GM23338 (cell line): ENCODE measurements at regions not wholly inside any gene's neighbourhood (a gene's known extent, or its start where the extent isn't known, plus 50 kb on each side); places are given as distances from the start of the nearest gene placed in this dataset.

Experiments used
- ATAC-seq: fragments of 200-7000 bp; cut with Tn5 transposase; 3 replicates; pipeline ENCODE4 v1.9.1; 2020
- DNase-seq: peaks from one replicate; pipeline ENCODE4 v3.0.0-alpha.2; 2015; ENCODE audit warnings: low spot score
- H2AFZ ChIP-seq: fragments of 200-600 bp; sonication (generic); 2 replicates; pipeline ENCODE4 v1.8.0; 2016; ENCODE audit warnings: antibody characterized with exemption, mild to moderate bottlenecking, moderate library complexity
- H3F3A ChIP-seq: fragments of 200-600 bp; sonication (generic); replicated peaks from 2 replicates; pipeline ENCODE4 v1.8.0; 2017; ENCODE audit warnings: antibody characterized with exemption, mixed run types, low read depth
- H3K27ac ChIP-seq: fragments of 200-600 bp; sonication (generic); 2 replicates; pipeline ENCODE4 v1.6.1; 2016; ENCODE audit warnings: low read depth
- H3K27me3 ChIP-seq: fragments of 200-600 bp; sonication (generic); 2 replicates; pipeline ENCODE4 v1.8.0; 2016; ENCODE audit warnings: mild to moderate bottlenecking, mixed run types, moderate library complexity; ENCODE audit not compliant: insufficient read depth
- H3K36me3 ChIP-seq: fragments of 200-600 bp; sonication (generic); 2 replicates; pipeline ENCODE4 v1.8.0; 2016; ENCODE audit warnings: mild to moderate bottlenecking; ENCODE audit not compliant: insufficient read depth
- H3K4me1 ChIP-seq: fragments of 200-600 bp; sonication (generic); 2 replicates; pipeline ENCODE4 v1.8.0; 2016; ENCODE audit warnings: mild to moderate bottlenecking, moderate library complexity; ENCODE audit not compliant: insufficient read depth
- H3K4me2 ChIP-seq: fragments of 200-600 bp; sonication (generic); 2 replicates; pipeline ENCODE4 v1.7.1; 2017; ENCODE audit warnings: mixed run types
- H3K4me3 ChIP-seq: fragments of 200-600 bp; sonication (generic); 2 replicates; pipeline ENCODE4 v1.6.1; 2016; ENCODE audit warnings: mixed run types
- H3K79me2 ChIP-seq: fragments of 200-600 bp; sonication (generic); replicated peaks from 2 replicates; pipeline ENCODE4 v1.8.0; 2017; ENCODE audit warnings: mild to moderate bottlenecking; ENCODE audit not compliant: insufficient read depth
- H3K9me2 ChIP-seq: fragments of 200-600 bp; sonication (generic); 2 replicates; pipeline ENCODE4 v1.8.0; 2017; ENCODE audit not compliant: insufficient read depth
- H4K20me1 ChIP-seq: fragments of 200-600 bp; sonication (generic); replicated peaks from 2 replicates; pipeline ENCODE4 v1.8.0; 2017; ENCODE audit warnings: mild to moderate bottlenecking; ENCODE audit not compliant: insufficient read depth
- H3K27ac Mint-ChIP-seq: 2 replicates; pipeline ENCODE4 v1.8.0; 2020; ENCODE audit warnings: inconsistent platforms, mild to moderate bottlenecking, moderate library complexity, mixed read lengths
- H3K27me3 Mint-ChIP-seq: 3 replicates; pipeline ENCODE4 v1.8.0; 2022; ENCODE audit warnings: low read depth, mild to moderate bottlenecking, moderate library complexity, mixed read lengths, inconsistent platforms; ENCODE audit not compliant: insufficient read depth, poor library complexity
- H3K36me3 Mint-ChIP-seq: 3 replicates; pipeline ENCODE4 v1.8.0; 2021; ENCODE audit warnings: low read depth, mild to moderate bottlenecking, inconsistent platforms, moderate library complexity, mixed read lengths
- H3K4me1 Mint-ChIP-seq: 3 replicates; pipeline ENCODE4 v1.8.0; 2020; ENCODE audit warnings: mild to moderate bottlenecking, inconsistent platforms, mixed read lengths
- H3K4me3 Mint-ChIP-seq: 3 replicates; pipeline ENCODE4 v1.8.0; 2021; ENCODE audit warnings: moderate library complexity, mild to moderate bottlenecking, inconsistent platforms, mixed read lengths
- H3K9me3 Mint-ChIP-seq: 3 replicates; pipeline ENCODE4 v1.8.0; 2020; ENCODE audit warnings: moderate library complexity, mild to moderate bottlenecking, inconsistent platforms, mixed read lengths
- CREB1 ChIP-seq: fragments of 250-450 bp; sonication (Bioruptor Pico); IDR thresholded peaks from 2 replicates; pipeline ENCODE4 v1.5.0; 2020; ENCODE audit warnings: low read depth, mild to moderate bottlenecking, moderate library complexity
- CTCF ChIP-seq, 2 experiments: fragments of 200-600 bp in 1 of 2; sonication (generic) in 1 of 2; conservative IDR thresholded peaks; 2 replicates each; pipeline versions ENCODE4 v1.5.1 to v1.6.1; 2016 to 2017; ENCODE audit warnings: antibody characterized with exemption in 2 of 2, low read depth in 2 of 2, mild to moderate bottlenecking in 2 of 2, moderate library complexity in 1 of 2
- ETS1 ChIP-seq: IDR thresholded peaks from 2 replicates; pipeline ENCODE4 v1.6.1; 2016; ENCODE audit warnings: antibody characterized with exemption
- EZH2 ChIP-seq: fragments of 200-600 bp; sonication (generic); IDR thresholded peaks from one replicate; pipeline ENCODE4 v1.8.0; 2017; ENCODE audit warnings: antibody characterized with exemption, mild to moderate bottlenecking, low read depth; ENCODE audit not compliant: unreplicated experiment
- EZH2phosphoT487 ChIP-seq: fragments of 200-600 bp; sonication (generic); IDR thresholded peaks from one replicate; pipeline ENCODE4 v1.8.1; 2018; ENCODE audit warnings: antibody characterized with exemption; ENCODE audit not compliant: unreplicated experiment
- JUNB ChIP-seq: IDR thresholded peaks from one replicate; pipeline ENCODE4 v1.6.1; 2016; ENCODE audit warnings: antibody characterized with exemption; ENCODE audit not compliant: unreplicated experiment
- NANOG ChIP-seq: IDR thresholded peaks from 2 replicates; pipeline ENCODE4 v1.6.1; 2016; ENCODE audit warnings: antibody characterized with exemption, borderline replicate concordance
- POLR2AphosphoS5 ChIP-seq: IDR thresholded peaks from 2 replicates; pipeline ENCODE4 v1.6.1; 2016; ENCODE audit warnings: antibody characterized with exemption, low read depth
- REST ChIP-seq: IDR thresholded peaks from one replicate; pipeline ENCODE4 v1.6.1; 2018; ENCODE audit warnings: antibody characterized with exemption; ENCODE audit not compliant: unreplicated experiment
- STAT1 ChIP-seq: IDR thresholded peaks from one replicate; pipeline ENCODE4 v1.6.1; 2016; ENCODE audit warnings: antibody characterized with exemption; ENCODE audit not compliant: unreplicated experiment
- ZNF114 ChIP-seq: fragments of 250-450 bp; sonication (Bioruptor Pico); IDR thresholded peaks from 2 replicates; pipeline ENCODE4 v1.5.0; 2020; ENCODE audit warnings: mild to moderate bottlenecking, moderate library complexity
- ZNF331 ChIP-seq: fragments of 250-450 bp; sonication (Bioruptor Pico); IDR thresholded peaks from 2 replicates; pipeline ENCODE4 v1.5.0; 2020; ENCODE audit warnings: low read depth, mild to moderate bottlenecking, moderate library complexity
- TF ChIP-seq, protein P1 (sequence below): fragments of 250-450 bp; sonication (Bioruptor Pico); IDR thresholded peaks from 2 replicates; pipeline ENCODE4 v1.5.0; 2020; ENCODE audit warnings: mild to moderate bottlenecking, moderate library complexity

- Histone ChIP-seq H3F3A (no peaks in the 10 kb centered on the region), H2AFZ (no peak overlapping the region), H3K27me3 (no peaks in the 10 kb centered on the region), H3K9me2 (peaks cover 2% of the 10 kb centered on the region; the same call in 1 of the 2 replicates), H3K27ac (no peak overlapping the region), H3K4me2 (no peak overlapping the region), H4K20me1 (no peaks in the 10 kb centered on the region), H3K4me3 (no peak overlapping the region), H3K79me2 (no peaks in the 10 kb centered on the region), H3K36me3 (no peaks in the 10 kb centered on the region), H3K4me1 (no peaks in the 10 kb centered on the region)
- Mint-ChIP-seq H3K9me3 (no peaks in the 10 kb centered on the region), H3K4me3 (no peak overlapping the region), H3K27ac (no peak overlapping the region), H3K36me3 (no peaks in the 10 kb centered on the region), H3K4me1 (no peaks in the 10 kb centered on the region), H3K27me3 (no peaks in the 10 kb centered on the region)
- no peak for TF ChIP-seq POLR2AphosphoS5
- TF ChIP-seq EZH2phosphoT487, result no peak
- TF ChIP-seq, protein P1, sequence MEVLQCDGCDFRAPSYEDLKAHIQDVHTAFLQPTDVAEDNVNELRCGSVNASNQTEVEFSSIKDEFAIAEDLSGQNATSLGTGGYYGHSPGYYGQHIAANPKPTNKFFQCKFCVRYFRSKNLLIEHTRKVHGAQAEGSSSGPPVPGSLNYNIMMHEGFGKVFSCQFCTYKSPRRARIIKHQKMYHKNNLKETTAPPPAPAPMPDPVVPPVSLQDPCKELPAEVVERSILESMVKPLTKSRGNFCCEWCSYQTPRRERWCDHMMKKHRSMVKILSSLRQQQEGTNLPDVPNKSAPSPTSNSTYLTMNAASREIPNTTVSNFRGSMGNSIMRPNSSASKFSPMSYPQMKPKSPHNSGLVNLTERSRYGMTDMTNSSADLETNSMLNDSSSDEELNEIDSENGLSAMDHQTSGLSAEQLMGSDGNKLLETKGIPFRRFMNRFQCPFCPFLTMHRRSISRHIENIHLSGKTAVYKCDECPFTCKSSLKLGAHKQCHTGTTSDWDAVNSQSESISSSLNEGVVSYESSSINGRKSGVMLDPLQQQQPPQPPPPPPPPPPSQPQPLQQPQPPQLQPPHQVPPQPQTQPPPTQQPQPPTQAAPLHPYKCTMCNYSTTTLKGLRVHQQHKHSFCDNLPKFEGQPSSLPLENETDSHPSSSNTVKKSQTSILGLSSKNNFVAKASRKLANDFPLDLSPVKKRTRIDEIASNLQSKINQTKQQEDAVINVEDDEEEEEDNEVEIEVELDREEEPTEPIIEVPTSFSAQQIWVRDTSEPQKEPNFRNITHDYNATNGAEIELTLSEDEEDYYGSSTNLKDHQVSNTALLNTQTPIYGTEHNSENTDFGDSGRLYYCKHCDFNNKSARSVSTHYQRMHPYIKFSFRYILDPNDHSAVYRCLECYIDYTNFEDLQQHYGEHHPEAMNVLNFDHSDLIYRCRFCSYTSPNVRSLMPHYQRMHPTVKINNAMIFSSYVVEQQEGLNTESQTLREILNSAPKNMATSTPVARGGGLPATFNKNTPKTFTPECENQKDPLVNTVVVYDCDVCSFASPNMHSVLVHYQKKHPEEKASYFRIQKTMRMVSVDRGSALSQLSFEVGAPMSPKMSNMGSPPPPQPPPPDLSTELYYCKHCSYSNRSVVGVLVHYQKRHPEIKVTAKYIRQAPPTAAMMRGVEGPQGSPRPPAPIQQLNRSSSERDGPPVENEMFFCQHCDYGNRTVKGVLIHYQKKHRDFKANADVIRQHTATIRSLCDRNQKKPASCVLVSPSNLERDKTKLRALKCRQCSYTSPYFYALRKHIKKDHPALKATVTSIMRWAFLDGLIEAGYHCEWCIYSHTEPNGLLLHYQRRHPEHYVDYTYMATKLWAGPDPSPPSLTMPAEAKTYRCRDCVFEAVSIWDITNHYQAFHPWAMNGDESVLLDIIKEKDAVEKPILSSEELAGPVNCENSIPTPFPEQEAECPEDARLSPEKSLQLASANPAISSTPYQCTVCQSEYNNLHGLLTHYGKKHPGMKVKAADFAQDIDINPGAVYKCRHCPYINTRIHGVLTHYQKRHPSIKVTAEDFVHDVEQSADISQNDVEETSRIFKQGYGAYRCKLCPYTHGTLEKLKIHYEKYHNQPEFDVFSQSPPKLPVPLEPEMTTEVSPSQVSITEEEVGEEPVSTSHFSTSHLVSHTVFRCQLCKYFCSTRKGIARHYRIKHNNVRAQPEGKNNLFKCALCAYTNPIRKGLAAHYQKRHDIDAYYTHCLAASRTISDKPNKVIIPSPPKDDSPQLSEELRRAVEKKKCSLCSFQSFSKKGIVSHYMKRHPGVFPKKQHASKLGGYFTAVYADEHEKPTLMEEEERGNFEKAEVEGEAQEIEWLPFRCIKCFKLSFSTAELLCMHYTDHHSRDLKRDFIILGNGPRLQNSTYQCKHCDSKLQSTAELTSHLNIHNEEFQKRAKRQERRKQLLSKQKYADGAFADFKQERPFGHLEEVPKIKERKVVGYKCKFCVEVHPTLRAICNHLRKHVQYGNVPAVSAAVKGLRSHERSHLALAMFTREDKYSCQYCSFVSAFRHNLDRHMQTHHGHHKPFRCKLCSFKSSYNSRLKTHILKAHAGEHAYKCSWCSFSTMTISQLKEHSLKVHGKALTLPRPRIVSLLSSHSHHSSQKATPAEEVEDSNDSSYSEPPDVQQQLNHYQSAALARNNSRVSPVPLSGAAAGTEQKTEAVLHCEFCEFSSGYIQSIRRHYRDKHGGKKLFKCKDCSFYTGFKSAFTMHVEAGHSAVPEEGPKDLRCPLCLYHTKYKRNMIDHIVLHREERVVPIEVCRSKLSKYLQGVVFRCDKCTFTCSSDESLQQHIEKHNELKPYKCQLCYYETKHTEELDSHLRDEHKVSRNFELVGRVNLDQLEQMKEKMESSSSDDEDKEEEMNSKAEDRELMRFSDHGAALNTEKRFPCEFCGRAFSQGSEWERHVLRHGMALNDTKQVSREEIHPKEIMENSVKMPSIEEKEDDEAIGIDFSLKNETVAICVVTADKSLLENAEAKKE, result no peak
- TF ChIP-seq REST, result no peak
- TF ChIP-seq STAT1, result no peak
- TF ChIP-seq EZH2, result no peak
- TF ChIP-seq NANOG, result no peak
- TF ChIP-seq JUNB, result no peak
- no peak for TF ChIP-seq ZNF114
- TF ChIP-seq ETS1, result no peak
- no peak for TF ChIP-seq CTCF (conservative IDR thresholded peaks at IDR 0.05; ENCODE audit: low read depth in 2 of 2)
- TF ChIP-seq CREB1 (CRISPR knock-in tag), result no peak
- TF ChIP-seq ZNF331 (CRISPR knock-in tag), result no peak
- no peak for DNase-seq
- ATAC-seq, result no peak
These were observed 212.9 kb downstream of the MTX2 start for GRCh38 chr2:176482107-176482506.
